ENCODE measurements at regions not wholly inside any gene's neighbourhood (a gene's known extent, or its start where the extent isn't known, plus 50 kb on each side); places are given as distances from the start of the nearest gene placed in this dataset.

GRCh38 chr20:4457566-4458543, 208.8 kb upstream of the ADRA1D start:
- in situ Hi-C loops (cut with HindIII; ENCODE audit: low pct_ligation_motif_present, low pct_unique_long_range_greater_than_20kb, low sequenced_read_pairs) = no loop called here
- no peak for DNase-seq

GRCh38 chr20:4455996-4456395, 206.9 kb upstream of the ADRA1D start:
- in situ Hi-C loops (cut with HindIII; ENCODE audit: low pct_ligation_motif_present, low pct_unique_long_range_greater_than_20kb, low sequenced_read_pairs) = no loop called here
- no peak for DNase-seq

DNA sequence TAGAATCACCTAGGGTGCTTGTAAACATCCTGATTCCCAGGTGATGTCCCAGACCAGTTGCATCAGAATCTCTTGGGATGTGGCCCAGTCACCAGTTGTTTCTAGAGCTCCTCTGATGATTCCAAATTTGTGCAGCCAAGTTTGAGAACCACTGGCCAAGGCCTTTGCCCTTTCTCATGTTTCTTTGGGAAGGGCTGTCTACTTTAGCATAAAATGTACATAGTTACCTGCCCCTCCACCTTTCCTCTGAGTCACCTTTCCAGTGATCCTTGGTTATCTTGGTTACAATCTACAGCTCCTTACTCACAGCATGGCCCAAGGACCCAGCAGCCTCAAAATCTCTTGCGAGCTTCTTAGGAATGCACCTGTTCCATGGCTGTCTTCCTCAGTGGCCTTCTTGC, 206.2 kb upstream of the ADRA1D start:
- in situ Hi-C loops (cut with HindIII; ENCODE audit: low pct_ligation_motif_present, low pct_unique_long_range_greater_than_20kb, low sequenced_read_pairs) = no loop called here
- DNase-seq = no peak

GRCh38 chr20:4454111-4454510, 205.0 kb upstream of the ADRA1D start:
- in situ Hi-C loops (cut with HindIII; ENCODE audit: low pct_ligation_motif_present, low pct_unique_long_range_greater_than_20kb, low sequenced_read_pairs) = no loop called here
- DNase-seq = no peak

DNA sequence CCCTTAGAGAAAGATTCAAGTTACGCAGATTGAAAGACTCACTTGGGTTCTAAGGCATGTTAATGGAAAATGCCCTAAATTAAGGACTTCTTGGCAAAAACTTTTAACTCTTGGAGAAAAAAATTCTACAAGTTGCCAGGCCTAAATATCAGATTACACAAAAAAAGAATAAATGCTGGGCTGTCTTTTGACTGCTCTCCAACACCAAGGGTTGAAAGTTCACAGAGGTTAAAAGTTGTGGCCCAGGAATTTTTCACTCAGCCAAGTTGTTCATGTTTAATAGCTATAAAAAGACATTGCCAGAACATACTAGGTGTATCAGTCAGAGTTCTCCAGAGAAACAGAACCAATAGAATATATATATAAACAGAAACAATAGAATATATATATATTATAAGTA, 204.3 kb upstream of the ADRA1D start:
- DNase-seq = no peak
- in situ Hi-C loops (cut with HindIII; ENCODE audit: low pct_ligation_motif_present, low pct_unique_long_range_greater_than_20kb, low sequenced_read_pairs) = no loop called here

GRCh38 chr20:4451487-4452081, 202.5 kb upstream of the ADRA1D start:
- in situ Hi-C loops (cut with HindIII; ENCODE audit: low pct_ligation_motif_present, low pct_unique_long_range_greater_than_20kb, low sequenced_read_pairs) = no loop called here
- no peak for DNase-seq

DNA sequence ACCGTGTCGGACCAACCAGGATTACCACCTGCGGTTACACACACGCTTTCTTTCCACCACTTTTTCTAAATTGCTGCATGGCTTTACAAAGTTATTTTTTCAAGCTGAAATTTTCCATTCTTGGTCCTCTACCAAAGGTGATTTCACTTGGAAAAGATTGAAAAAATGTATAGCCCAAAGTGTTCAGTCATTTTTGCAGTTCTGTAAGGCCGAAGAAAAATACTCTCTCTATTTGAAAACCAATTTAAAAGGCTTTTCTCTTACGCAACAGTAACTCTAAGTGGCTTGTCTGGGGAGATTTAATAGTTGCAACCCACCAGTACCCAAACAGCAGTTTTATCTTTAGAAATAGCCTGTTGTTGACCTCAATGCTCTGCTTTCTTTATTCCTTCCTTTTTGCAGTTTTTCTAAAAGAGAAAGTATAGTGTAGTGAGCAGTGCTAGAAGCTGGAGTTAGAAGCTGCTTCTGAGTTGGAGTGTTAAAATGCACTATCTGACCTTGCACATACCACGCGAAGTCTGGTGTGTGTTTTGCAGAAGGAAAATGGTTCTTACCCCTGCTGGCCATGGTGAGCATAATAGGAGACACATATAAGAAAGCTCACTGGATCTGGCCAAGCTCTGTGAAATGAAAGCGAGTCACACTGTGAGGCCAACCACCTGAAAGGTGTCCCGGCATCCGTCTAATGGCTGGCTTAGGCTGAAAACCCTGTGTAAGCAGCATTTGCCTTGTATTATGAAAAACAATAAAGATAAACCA, 201.0 kb upstream of the ADRA1D start:
- in situ Hi-C loops (cut with HindIII; ENCODE audit: low pct_ligation_motif_present, low pct_unique_long_range_greater_than_20kb, low sequenced_read_pairs) = no loop called here
- no peak for DNase-seq

GRCh38 chr20:4445784-4446183, 196.7 kb upstream of the ADRA1D start:
- no peak for DNase-seq
- in situ Hi-C loops (cut with HindIII; ENCODE audit: low pct_ligation_motif_present, low pct_unique_long_range_greater_than_20kb, low sequenced_read_pairs) = no loop called here

- in situ Hi-C loops (cut with HindIII; ENCODE audit: low pct_ligation_motif_present, low pct_unique_long_range_greater_than_20kb, low sequenced_read_pairs) = no loop called here
- no peak for DNase-seq
Measured at GRCh38 chr20:4445331-4445730, 196.2 kb upstream of the ADRA1D start.

GRCh38 chr20:4444404-4444803, 195.3 kb upstream of the ADRA1D start:
- in situ Hi-C loops (cut with HindIII; ENCODE audit: low pct_ligation_motif_present, low pct_unique_long_range_greater_than_20kb, low sequenced_read_pairs) = no loop called here
- no peak for DNase-seq

- in situ Hi-C loops (cut with HindIII; ENCODE audit: low pct_ligation_motif_present, low pct_unique_long_range_greater_than_20kb, low sequenced_read_pairs) = no loop called here
- DNase-seq = no peak
Measured at GRCh38 chr20:4443016-4443415, 193.9 kb upstream of the ADRA1D start.

DNA sequence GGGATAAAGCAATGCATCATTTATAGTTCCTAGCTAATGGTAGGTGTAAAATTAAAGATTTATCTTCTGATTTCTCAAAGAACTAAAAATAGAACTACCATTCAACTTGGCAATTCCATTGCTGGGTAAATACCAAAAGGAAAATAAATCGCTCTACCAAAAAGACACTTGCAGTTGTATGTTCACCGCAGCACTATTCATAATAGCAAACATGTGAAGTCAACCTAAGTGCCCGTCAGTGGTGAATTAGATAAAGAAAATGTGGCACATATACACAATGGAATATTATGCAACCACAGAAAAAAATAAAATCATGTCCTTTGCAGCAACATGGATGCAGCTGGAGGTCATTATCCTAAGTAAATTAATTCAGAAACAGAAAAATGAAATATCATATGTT, 192.8 kb upstream of the ADRA1D start:
- DNase-seq = no peak
- in situ Hi-C loops (cut with HindIII; ENCODE audit: low pct_ligation_motif_present, low pct_unique_long_range_greater_than_20kb, low sequenced_read_pairs) = no loop called here

DNA sequence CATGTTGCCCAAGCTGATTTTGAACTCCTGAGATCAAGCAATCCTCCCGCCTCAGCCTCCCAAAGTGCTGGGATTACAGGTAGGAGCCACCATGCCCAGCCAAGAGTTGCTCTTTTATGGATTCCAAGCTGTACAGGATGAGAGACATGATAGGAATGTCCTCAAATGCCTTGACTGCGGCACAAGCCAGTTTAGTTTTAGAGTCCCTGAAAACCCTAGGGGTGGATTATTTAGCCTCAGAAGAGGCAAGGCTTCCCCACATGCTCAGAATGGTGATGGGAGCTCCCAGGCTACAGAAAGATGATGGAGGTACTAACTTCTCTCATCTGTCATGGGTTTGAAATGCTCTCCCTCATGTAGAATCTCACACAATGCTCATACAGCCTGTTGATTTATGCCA, 192.1 kb upstream of the ADRA1D start:
- no peak for DNase-seq
- in situ Hi-C loops (cut with HindIII; ENCODE audit: low pct_ligation_motif_present, low pct_unique_long_range_greater_than_20kb, low sequenced_read_pairs) = no loop called here

GRCh38 chr20:4439461-4439860, 190.4 kb upstream of the ADRA1D start:
- in situ Hi-C loops (cut with HindIII; ENCODE audit: low pct_ligation_motif_present, low pct_unique_long_range_greater_than_20kb, low sequenced_read_pairs) = no loop called here
- no peak for DNase-seq

DNA sequence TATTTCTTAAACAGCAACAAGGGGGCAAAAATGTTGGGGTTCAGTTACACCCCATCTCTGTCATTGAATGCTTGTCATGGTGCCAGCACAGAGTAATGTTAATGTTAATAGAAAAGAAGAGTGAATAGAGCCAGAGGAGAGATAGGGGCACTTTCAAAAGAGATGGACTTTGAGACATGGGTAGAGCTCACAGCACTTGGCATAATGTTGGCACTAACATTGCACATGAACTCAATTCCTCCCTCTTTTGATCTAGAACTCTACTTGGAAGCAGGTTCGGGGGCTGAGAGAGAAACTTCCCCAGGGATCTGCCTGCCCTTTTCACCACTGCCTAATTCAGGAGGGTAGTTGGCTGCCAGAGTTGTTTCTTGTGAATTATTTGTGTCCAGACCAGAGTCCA, 188.0 kb upstream of the ADRA1D start:
- no peak for DNase-seq
- in situ Hi-C loops (cut with HindIII; ENCODE audit: low pct_ligation_motif_present, low pct_unique_long_range_greater_than_20kb, low sequenced_read_pairs) = no loop called here

- DNase-seq = no peak
- in situ Hi-C loops (cut with HindIII; ENCODE audit: low pct_ligation_motif_present, low pct_unique_long_range_greater_than_20kb, low sequenced_read_pairs) = no loop called here
Measured at GRCh38 chr20:4435671-4436455, 186.8 kb upstream of the ADRA1D start.

GRCh38 chr20:4435225-4435624, 186.1 kb upstream of the ADRA1D start:
- no peak for DNase-seq
- in situ Hi-C loops (cut with HindIII; ENCODE audit: low pct_ligation_motif_present, low pct_unique_long_range_greater_than_20kb, low sequenced_read_pairs) = no loop called here

DNA sequence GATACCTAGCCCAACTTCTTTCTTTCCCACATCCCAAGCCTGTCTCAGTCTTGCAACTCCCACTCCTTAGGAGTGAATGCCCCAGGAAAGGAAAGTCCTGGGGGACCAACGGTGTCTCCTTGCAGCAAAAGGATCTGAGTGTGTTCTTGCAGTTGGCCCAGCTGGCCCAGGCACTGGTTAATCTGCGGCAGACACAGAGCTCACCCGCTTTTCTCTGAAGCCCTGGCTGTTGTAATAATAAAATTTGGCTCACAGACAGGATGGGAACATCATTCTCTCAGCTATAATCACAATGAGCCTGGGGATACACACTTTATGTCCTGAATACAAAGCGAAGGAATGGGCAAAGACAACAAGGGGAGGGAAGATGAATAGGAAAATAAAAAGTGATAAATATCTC, 185.6 kb upstream of the ADRA1D start:
- in situ Hi-C loops (cut with HindIII; ENCODE audit: low pct_ligation_motif_present, low pct_unique_long_range_greater_than_20kb, low sequenced_read_pairs) = no loop called here
- DNase-seq = no peak

DNA sequence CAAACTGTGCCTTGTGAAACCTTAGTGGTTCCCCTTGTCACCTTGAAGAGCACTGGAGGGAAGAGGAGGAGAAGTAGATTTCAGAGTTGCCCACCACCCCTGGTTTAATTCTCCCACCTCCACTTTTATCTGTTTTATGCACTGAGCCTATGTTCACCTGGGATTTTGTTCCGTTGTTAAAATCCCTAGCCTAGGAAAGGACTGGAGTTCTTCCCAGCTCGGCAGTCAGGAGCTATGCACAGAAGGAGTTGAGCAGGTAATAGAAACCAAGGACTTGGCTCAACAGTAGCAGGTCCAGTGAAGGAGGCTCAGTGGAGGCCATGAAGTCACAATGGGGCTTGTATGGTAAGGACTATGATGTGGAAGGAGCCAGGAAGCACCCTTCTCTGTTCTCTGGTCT, 182.4 kb upstream of the ADRA1D start:
- no peak for DNase-seq
- in situ Hi-C loops (cut with HindIII; ENCODE audit: low pct_ligation_motif_present, low pct_unique_long_range_greater_than_20kb, low sequenced_read_pairs) = no loop called here
